ENCODE measurements at regions not wholly inside any gene's neighbourhood (a gene's known extent, or its start where the extent isn't known, plus 50 kb on each side); places are given as distances from the start of the nearest gene placed in this dataset.

DNA sequence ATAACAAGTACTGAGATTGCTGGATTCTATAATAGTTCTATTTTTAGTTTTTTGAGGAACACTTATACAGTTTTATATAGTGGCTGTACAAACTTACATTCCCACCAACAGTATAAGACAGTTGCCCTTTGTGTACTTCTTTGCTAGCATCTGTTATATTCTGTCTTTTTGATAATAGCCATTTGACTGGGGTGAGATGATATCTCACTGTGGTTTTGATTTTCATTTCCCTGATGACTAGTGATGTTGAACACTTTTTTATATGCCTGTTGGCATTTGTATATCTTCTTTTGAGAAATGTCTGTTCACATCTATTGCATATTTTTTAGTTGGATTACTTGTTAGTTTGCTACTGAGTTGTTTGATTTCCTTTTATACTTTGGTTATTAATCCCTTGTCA is 204.1 kb upstream of the SMC2 start:
- H3K4me3 ChIP-seq (ENCODE audit: low read length): no peak overlapping the region
- no peak overlapping the region for H3K9ac ChIP-seq (ENCODE audit: extremely low read depth, low read length, poor library complexity, severe bottlenecking)
- no peak for DNase-seq
- H3K27ac ChIP-seq (ENCODE audit: low read depth, low read length): no peak overlapping the region
- H3K36me3 ChIP-seq (ENCODE audit: control insufficient read depth, insufficient read depth, low read length): no peaks in the 10 kb centered on the region
- H3K9me3 Mint-ChIP-seq: no peaks in the 10 kb centered on the region
- H3K4me1 ChIP-seq (ENCODE audit: control insufficient read depth, insufficient read depth, low read length): no peaks in the 10 kb centered on the region
- no peak overlapping the region for H3K4me3 Mint-ChIP-seq
- H3K27me3 ChIP-seq (ENCODE audit: control insufficient read depth, insufficient read depth, low read length, poor library complexity, severe bottlenecking): no peaks in the 10 kb centered on the region
- H3K27ac Mint-ChIP-seq: no peak overlapping the region
- no peaks in the 10 kb centered on the region for H3K27me3 Mint-ChIP-seq (ENCODE audit: insufficient read depth)
- no peaks in the 10 kb centered on the region for H3K36me3 Mint-ChIP-seq (ENCODE audit: low read depth)
- TF ChIP-seq CTCF (conservative IDR thresholded peaks at IDR 0.05): no peak
- H3K9me3 ChIP-seq (ENCODE audit: control insufficient read depth, low read length): no peaks in the 10 kb centered on the region
- H3K4me1 Mint-ChIP-seq: no peaks in the 10 kb centered on the region

DNA sequence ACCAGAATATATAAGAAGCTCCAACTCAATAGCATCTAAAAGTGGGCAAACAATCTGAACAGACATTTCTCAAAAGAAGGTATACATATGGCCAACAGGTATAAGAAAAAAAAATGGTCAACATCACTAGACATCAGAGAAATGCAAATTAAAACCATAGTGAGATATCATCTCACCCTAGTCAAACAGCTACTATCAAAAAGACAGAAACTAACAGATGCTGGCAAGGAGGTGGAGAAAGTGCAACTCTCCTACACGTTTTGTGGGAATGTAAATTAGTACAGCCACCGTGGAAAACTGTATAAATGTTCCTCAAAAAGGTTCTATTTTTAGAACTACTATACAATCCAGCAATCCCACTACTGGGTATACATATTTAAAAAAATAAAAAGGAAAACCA is 199.9 kb upstream of the SMC2 start:
- H3K4me1 ChIP-seq (ENCODE audit: control insufficient read depth, insufficient read depth, low read length): no peaks in the 10 kb centered on the region
- H3K9ac ChIP-seq (ENCODE audit: extremely low read depth, low read length, poor library complexity, severe bottlenecking): no peak overlapping the region
- no peak overlapping the region for H3K4me3 ChIP-seq (ENCODE audit: low read length)
- no peaks in the 10 kb centered on the region for H3K27me3 ChIP-seq (ENCODE audit: control insufficient read depth, insufficient read depth, low read length, poor library complexity, severe bottlenecking)
- no peak overlapping the region for H3K27ac ChIP-seq (ENCODE audit: low read depth, low read length)
- WGBS, 2 experiments (ENCODE audit: insufficient coverage in 1 of 2, insufficient read length in 1 of 2): 73% methylated on average over 2 of the region's 2 CpGs; no CpG with 5 or more reads in 1 of the 2 experiments
- H3K27me3 Mint-ChIP-seq (ENCODE audit: insufficient read depth): no peaks in the 10 kb centered on the region
- no peak for DNase-seq
- H3K4me3 Mint-ChIP-seq: no peak overlapping the region
- no peak for TF ChIP-seq CTCF (conservative IDR thresholded peaks at IDR 0.05)
- H3K36me3 ChIP-seq (ENCODE audit: control insufficient read depth, insufficient read depth, low read length): no peaks in the 10 kb centered on the region
- H3K36me3 Mint-ChIP-seq (ENCODE audit: low read depth): no peaks in the 10 kb centered on the region
- H3K9me3 ChIP-seq (ENCODE audit: control insufficient read depth, low read length): no peaks in the 10 kb centered on the region
- H3K27ac Mint-ChIP-seq: no peak overlapping the region
- no peaks in the 10 kb centered on the region for H3K9me3 Mint-ChIP-seq
- H3K4me1 Mint-ChIP-seq: no peaks in the 10 kb centered on the region

DNA sequence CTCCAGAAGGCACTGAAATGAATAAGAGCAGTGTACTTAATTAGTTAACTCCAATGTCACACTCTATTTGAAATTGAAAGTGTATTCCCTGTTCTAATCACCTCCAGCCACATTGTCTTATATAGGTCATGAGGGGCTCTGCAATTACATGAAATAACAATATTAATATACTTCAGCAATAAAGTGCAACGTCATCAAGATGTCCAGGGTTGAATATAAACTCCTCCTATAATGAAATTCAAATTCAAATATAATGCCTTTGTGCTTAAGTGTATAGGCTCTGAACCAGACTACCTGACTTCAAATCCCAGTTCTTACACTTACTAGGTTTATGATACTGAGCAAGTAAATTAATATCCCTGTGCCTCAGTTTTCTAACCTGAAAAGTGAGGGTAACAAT is 195.6 kb upstream of the SMC2 start:
- Histone ChIP-seq H3K4me1 (ENCODE audit: control insufficient read depth, insufficient read depth, low read length) (no peaks in the 10 kb centered on the region), H3K9me3 (ENCODE audit: control insufficient read depth, low read length) (no peaks in the 10 kb centered on the region), H3K27me3 (ENCODE audit: control insufficient read depth, insufficient read depth, low read length, poor library complexity, severe bottlenecking) (no peaks in the 10 kb centered on the region), H3K4me3 (ENCODE audit: low read length) (no peak overlapping the region), H3K27ac (ENCODE audit: low read depth, low read length) (no peak overlapping the region), H3K36me3 (ENCODE audit: control insufficient read depth, insufficient read depth, low read length) (no peaks in the 10 kb centered on the region), H3K9ac (ENCODE audit: extremely low read depth, low read length, poor library complexity, severe bottlenecking) (no peak overlapping the region)
- WGBS, 2 experiments (ENCODE audit: insufficient coverage in 1 of 2, insufficient read length in 1 of 2): 64% methylated on average over 1 of the region's 1 CpG; no CpG with 5 or more reads in 1 of the 2 experiments
- no peak overlapping the region for H3K4me3 Mint-ChIP-seq
- no peaks in the 10 kb centered on the region for H3K9me3 Mint-ChIP-seq
- TF ChIP-seq CTCF (conservative IDR thresholded peaks at IDR 0.05): no peak
- no peaks in the 10 kb centered on the region for H3K27me3 Mint-ChIP-seq (ENCODE audit: insufficient read depth)
- H3K4me1 Mint-ChIP-seq: no peaks in the 10 kb centered on the region
- no peak overlapping the region for H3K27ac Mint-ChIP-seq
- no peak for DNase-seq
- H3K36me3 Mint-ChIP-seq (ENCODE audit: low read depth): no peaks in the 10 kb centered on the region

All from endodermal cell (in vitro differentiated cells).